Right lobe of liver (tissue), 4 donors: ENCODE measurements at regions not wholly inside any gene's neighbourhood (a gene's known extent, or its start where the extent isn't known, plus 50 kb on each side); places are given as distances from the start of the nearest gene placed in this dataset.

ENCODE experiments used
- CTCF ChIP-seq, 4 donors: fragments of 200-600 bp in 3 of 4; fragments of 450-650 bp in 1 of 4; IDR thresholded peaks; one replicate each; pipeline versions ENCODE4 v1.5.1 to v1.8.0; 2016 to 2022; ENCODE audit warnings: antibody characterized with exemption in 4 of 4, mild to moderate bottlenecking in 2 of 4
- POLR2A ChIP-seq: fragments of 450-650 bp; IDR thresholded peaks from one replicate; pipeline ENCODE4 v1.6.1; 2017; ENCODE audit warnings: antibody characterized with exemption, mild to moderate bottlenecking
- donor health status: DM: no; HTN: no; CAD: no.
- donor health status: DM: no; HTN: no; CAD: no.
- donor health status: DM: no; HTN: yes; CAD: no.

DNA sequence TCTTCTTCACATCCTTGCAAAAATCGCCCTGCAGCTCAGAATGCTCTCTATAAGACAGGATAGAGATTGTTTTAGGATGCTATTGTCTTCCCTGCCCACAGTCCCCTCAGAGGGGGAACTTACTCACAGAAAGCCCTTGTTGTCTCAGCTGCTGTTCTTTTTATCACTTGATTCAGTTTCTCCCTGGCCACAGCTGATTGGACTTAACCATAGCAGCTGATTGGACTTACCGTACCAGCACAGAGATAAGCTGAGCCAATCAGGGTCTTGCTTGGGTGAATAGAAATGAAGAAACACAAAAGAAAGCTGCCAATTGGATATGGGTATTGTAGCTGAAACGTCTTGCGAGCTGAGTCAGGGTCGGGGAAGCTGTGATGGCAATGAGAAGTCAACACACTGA lies 194.2 kb upstream of the MEX3C start:
- TF ChIP-seq CTCF (IDR thresholded peaks at IDR 0.05) (no peak), POLR2A (no peak)
